ENCODE measurements at regions not wholly inside any gene's neighbourhood (a gene's known extent, or its start where the extent isn't known, plus 50 kb on each side); places are given as distances from the start of the nearest gene placed in this dataset.

- no peak for TF ChIP-seq POLR2AphosphoS5 (IDR thresholded peaks at IDR 0.05)
- TF ChIP-seq EP300 (IDR thresholded peaks at IDR 0.05; ENCODE audit: low read depth) = no peak
- no peak for TF ChIP-seq POLR2A (IDR thresholded peaks at IDR 0.05)
- TF ChIP-seq, protein P1, sequence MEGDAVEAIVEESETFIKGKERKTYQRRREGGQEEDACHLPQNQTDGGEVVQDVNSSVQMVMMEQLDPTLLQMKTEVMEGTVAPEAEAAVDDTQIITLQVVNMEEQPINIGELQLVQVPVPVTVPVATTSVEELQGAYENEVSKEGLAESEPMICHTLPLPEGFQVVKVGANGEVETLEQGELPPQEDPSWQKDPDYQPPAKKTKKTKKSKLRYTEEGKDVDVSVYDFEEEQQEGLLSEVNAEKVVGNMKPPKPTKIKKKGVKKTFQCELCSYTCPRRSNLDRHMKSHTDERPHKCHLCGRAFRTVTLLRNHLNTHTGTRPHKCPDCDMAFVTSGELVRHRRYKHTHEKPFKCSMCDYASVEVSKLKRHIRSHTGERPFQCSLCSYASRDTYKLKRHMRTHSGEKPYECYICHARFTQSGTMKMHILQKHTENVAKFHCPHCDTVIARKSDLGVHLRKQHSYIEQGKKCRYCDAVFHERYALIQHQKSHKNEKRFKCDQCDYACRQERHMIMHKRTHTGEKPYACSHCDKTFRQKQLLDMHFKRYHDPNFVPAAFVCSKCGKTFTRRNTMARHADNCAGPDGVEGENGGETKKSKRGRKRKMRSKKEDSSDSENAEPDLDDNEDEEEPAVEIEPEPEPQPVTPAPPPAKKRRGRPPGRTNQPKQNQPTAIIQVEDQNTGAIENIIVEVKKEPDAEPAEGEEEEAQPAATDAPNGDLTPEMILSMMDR (IDR thresholded peaks at IDR 0.05) = no peak
- no peaks in the 10 kb centered on the region for H3K9me3 ChIP-seq
- WGBS, 2 donors (ENCODE audit: low coverage in 1 of 2) = 79 to 81% methylated on average over 4 of the region's 4 CpGs
- H3K27me3 ChIP-seq = no peaks in the 10 kb centered on the region
- in situ Hi-C loops (cut with MboI; ENCODE audit: low pct_ligation_motif_present in 1 of 4, low pct_unique_long_range_greater_than_20kb in 1 of 4, low sequenced_read_pairs in 3 of 4) = no loop called here
- intact Hi-C loops (cut with DNase I; ENCODE audit: low total_unique reads) = no loop called here
- no peaks in the 10 kb centered on the region for H3K36me3 ChIP-seq
- DNase-seq = no peak
- H3K4me1 ChIP-seq = no peaks in the 10 kb centered on the region
- H3K4me3 ChIP-seq = no peak overlapping the region
- H3K27ac ChIP-seq = no peak overlapping the region
Observed at GRCh38 chr5:41637869-41638268, 127.5 kb upstream of the PLCXD3 start.

DNA sequence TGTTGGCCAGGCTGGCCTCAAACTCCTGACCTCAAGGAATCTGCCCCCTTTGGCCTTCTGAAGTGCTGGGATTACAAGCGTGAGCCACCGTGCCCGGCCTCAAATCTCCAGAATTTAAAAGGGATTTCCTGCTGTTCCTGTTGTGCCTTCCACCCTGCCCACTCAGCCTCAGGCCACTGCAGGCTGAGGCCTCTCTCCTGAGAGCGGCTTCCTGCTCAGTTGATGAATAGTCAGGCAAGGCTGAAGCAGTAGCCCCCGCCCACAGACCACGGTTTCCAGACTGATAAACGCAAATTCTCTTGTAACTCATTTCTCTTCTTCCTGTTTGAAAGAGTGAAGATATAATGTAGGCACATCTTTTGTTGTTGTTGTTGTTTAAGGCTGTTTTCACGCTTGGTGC lies 127.0 kb upstream of the PLCXD3 start:
- Histone ChIP-seq H3K36me3 (no peaks in the 10 kb centered on the region), H3K4me3 (no peak overlapping the region), H3K27me3 (no peaks in the 10 kb centered on the region), H3K9me3 (no peaks in the 10 kb centered on the region), H3K27ac (no peak overlapping the region), H3K4me1 (no peaks in the 10 kb centered on the region)
- WGBS, 2 donors (ENCODE audit: low coverage in 1 of 2) = 76 to 78% methylated on average over 5 to 8 of the region's 8 CpGs
- intact Hi-C loops (cut with DNase I; ENCODE audit: low total_unique reads) = no loop called here
- no peak for TF ChIP-seq POLR2AphosphoS5 (IDR thresholded peaks at IDR 0.05)
- TF ChIP-seq EP300 (IDR thresholded peaks at IDR 0.05; ENCODE audit: low read depth) = no peak
- no peak for TF ChIP-seq POLR2A (IDR thresholded peaks at IDR 0.05)
- in situ Hi-C loops (cut with MboI; ENCODE audit: low pct_ligation_motif_present in 1 of 4, low pct_unique_long_range_greater_than_20kb in 1 of 4, low sequenced_read_pairs in 3 of 4) = no loop called here
- DNase-seq = no peak

GRCh38 chr5:41636605-41637004 lies 126.2 kb upstream of the PLCXD3 start:
- Histone ChIP-seq H3K4me3 (no peak overlapping the region), H3K36me3 (no peaks in the 10 kb centered on the region), H3K9me3 (no peaks in the 10 kb centered on the region), H3K27ac (no peak overlapping the region), H3K27me3 (no peaks in the 10 kb centered on the region), H3K4me1 (no peaks in the 10 kb centered on the region)
- in situ Hi-C loops (cut with MboI; ENCODE audit: low pct_ligation_motif_present in 1 of 4, low pct_unique_long_range_greater_than_20kb in 1 of 4, low sequenced_read_pairs in 3 of 4) = no loop called here
- intact Hi-C loops (cut with DNase I; ENCODE audit: low total_unique reads) = no loop called here
- WGBS, 2 donors (ENCODE audit: low coverage in 1 of 2) = 87 to 92% methylated on average over 2 of the region's 2 CpGs
- no peak for TF ChIP-seq POLR2AphosphoS5 (IDR thresholded peaks at IDR 0.05)
- TF ChIP-seq, protein P1 (IDR thresholded peaks at IDR 0.05) = no peak
- TF ChIP-seq POLR2A (IDR thresholded peaks at IDR 0.05) = no peak
- no peak for TF ChIP-seq EP300 (IDR thresholded peaks at IDR 0.05; ENCODE audit: low read depth)
- DNase-seq = no peak

GRCh38 chr5:41629897-41630296 lies 119.5 kb upstream of the PLCXD3 start:
- Histone ChIP-seq H3K4me3 (no peak overlapping the region), H3K27me3 (no peaks in the 10 kb centered on the region), H3K27ac (no peak overlapping the region), H3K9me3 (no peaks in the 10 kb centered on the region), H3K4me1 (no peaks in the 10 kb centered on the region), H3K36me3 (no peaks in the 10 kb centered on the region)
- TF ChIP-seq EP300 (IDR thresholded peaks at IDR 0.05; ENCODE audit: low read depth) = no peak
- TF ChIP-seq, protein P1 (IDR thresholded peaks at IDR 0.05) = no peak
- no peak for TF ChIP-seq POLR2A (IDR thresholded peaks at IDR 0.05)
- no peak for TF ChIP-seq POLR2AphosphoS5 (IDR thresholded peaks at IDR 0.05)
- in situ Hi-C loops (cut with MboI; ENCODE audit: low pct_ligation_motif_present in 1 of 4, low pct_unique_long_range_greater_than_20kb in 1 of 4, low sequenced_read_pairs in 3 of 4) (no loop called here), intact Hi-C loops (cut with DNase I; ENCODE audit: low total_unique reads) (no loop called here)
- WGBS, 2 donors (ENCODE audit: low coverage in 1 of 2) = 58 to 72% methylated on average over 1 of the region's 1 CpG
- no peak for DNase-seq

DNA sequence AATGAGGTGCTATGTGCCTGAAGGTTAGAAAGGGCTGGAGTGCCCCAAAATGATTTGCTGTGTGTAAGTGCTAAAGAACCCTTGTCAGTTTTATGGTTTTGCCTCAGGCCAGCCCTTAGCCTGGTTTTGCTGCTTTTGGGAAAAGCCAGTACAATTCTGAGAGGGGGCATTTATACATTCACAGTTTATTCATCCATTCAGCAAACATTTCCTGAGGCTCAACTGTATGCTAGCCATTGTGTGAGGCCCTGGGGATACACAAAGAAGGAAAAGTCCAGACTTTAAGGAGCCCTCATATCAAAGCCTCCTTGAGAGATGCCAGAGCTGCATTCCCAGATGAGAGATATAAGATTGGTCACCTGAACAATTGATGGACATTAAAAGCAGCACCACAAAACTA lies 115.2 kb upstream of the PLCXD3 start:
- Histone ChIP-seq H3K4me3 (no peak overlapping the region), H3K36me3 (no peaks in the 10 kb centered on the region), H3K27ac (no peak overlapping the region), H3K9me3 (no peaks in the 10 kb centered on the region), H3K27me3 (no peaks in the 10 kb centered on the region), H3K4me1 (no peaks in the 10 kb centered on the region)
- in situ Hi-C loops (cut with MboI; ENCODE audit: low pct_ligation_motif_present in 1 of 4, low pct_unique_long_range_greater_than_20kb in 1 of 4, low sequenced_read_pairs in 3 of 4) (no loop called here), intact Hi-C loops (cut with DNase I; ENCODE audit: low total_unique reads) (no loop called here)
- DNase-seq = no peak
- no peak for TF ChIP-seq POLR2AphosphoS5 (IDR thresholded peaks at IDR 0.05)
- no peak for TF ChIP-seq POLR2A (IDR thresholded peaks at IDR 0.05)
- TF ChIP-seq EP300 (IDR thresholded peaks at IDR 0.05; ENCODE audit: low read depth) = no peak
- TF ChIP-seq, protein P1 (IDR thresholded peaks at IDR 0.05) = no peak

All from transverse colon (tissue), 4 donors.